IMR-90 (cell line): ENCODE measurements at regions not wholly inside any gene's neighbourhood (a gene's known extent, or its start where the extent isn't known, plus 50 kb on each side); places are given as distances from the start of the nearest gene placed in this dataset.

Experiments
- CTCF ChIP-seq: conservative IDR thresholded peaks from 2 replicates; pipeline ENCODE4 v1.5.1; 2012; ENCODE audit warnings: mild to moderate bottlenecking, low read depth, low read length, improper control_type of control experiment
- MAFK ChIP-seq: IDR thresholded peaks from 2 replicates; pipeline ENCODE4 v1.6.1; 2012; ENCODE audit warnings: low read depth, low read length, improper control_type of control experiment
- MXI1 ChIP-seq: IDR thresholded peaks from 2 replicates; pipeline ENCODE4 v1.6.1; 2012; ENCODE audit warnings: low read depth, mild to moderate bottlenecking, low read length, moderate library complexity, borderline replicate concordance
- POLR2A ChIP-seq: IDR thresholded peaks from 2 replicates; pipeline ENCODE4 v1.6.1; 2012; ENCODE audit warnings: mild to moderate bottlenecking, low read depth, low read length
- RAD21 ChIP-seq: IDR thresholded peaks from 2 replicates; pipeline ENCODE4 v1.6.1; 2012; ENCODE audit warnings: low read length, improper control_type of control experiment
- RCOR1 ChIP-seq: IDR thresholded peaks from 2 replicates; pipeline ENCODE4 v1.6.1; 2012; ENCODE audit warnings: mild to moderate bottlenecking, low read length, improper control_type of control experiment; ENCODE audit not compliant: insufficient replicate concordance
- SMC3 ChIP-seq: fragments of 150-350 bp; IDR thresholded peaks from 2 replicates; pipeline ENCODE4 v1.6.1; 2016; ENCODE audit warnings: low read depth, mild to moderate bottlenecking, antibody characterized with exemption, low read length, moderate library complexity

GRCh38 chr17:11170881-11171280 lies 70.1 kb upstream of the SHISA6 start:
- TF ChIP-seq CTCF (no peak), POLR2A (no peak), MXI1 (no peak), SMC3 (no peak), RCOR1 (no peak), MAFK (no peak), RAD21 (no peak)
